GM18507 (cell line): ENCODE measurements at regions not wholly inside any gene's neighbourhood (a gene's known extent, or its start where the extent isn't known, plus 50 kb on each side); places are given as distances from the start of the nearest gene placed in this dataset.

Experiments used
- DNase-seq: peaks from one replicate; pipeline ENCODE4 v3.0.0; 2011; ENCODE audit warnings: low read depth; ENCODE audit not compliant: insufficient read length; ENCODE audit errors: extremely low spot score
- FAIRE-seq: peaks from 2 replicates; lab custom pipeline; 2011; peaks lifted over from hg19 to GRCh38; lab: Jason Lieb, UNC

DNA sequence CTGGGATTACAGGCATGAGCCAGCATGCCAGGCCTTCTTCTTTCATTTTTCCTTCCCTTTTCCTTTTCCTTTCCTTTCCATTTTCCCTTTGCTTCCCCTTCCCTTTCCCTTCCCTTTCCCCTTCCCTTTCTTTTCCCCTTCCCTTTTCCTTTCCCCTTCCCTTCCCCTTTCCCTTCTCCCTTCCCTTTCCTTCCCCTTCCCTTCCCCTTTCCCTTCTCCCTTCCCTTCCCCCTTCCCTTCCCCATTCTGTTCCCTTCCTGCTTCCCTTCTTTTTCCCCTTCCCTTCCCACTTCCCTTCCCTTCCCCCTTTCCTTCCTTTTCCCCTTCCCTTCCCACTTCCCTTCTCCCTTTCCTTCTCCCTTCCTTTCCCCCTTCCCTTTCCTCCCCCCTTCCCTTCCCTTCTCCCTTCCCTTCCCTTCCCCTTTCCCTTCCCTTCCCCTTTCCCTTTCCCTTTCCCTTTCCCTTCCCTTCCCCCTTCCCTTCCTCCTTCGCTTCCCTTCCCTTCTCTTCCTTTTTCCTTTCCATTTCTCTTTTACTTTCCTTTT is 712.2 kb upstream of the POM121L12 start:
- FAIRE-seq (no peak), DNase-seq (no peak)

DNA sequence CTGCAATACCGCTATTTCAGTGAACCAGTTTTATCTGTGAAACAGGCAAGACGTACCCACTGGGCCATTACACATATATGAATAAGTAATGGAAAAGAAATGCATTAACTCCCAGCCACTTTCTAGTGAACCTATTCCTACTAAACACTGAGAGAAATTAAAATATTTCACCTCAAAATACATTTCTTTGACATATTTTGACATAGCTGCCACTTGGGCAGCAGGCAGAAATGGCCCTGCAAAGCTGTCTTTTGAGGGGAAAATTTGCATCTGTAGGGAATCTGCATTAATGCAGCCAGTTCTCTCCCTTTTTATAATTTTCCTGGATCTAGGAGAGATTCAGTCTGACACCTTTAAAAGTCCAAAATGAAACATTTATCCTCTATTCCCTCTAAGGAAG is 714.8 kb upstream of the POM121L12 start:
- DNase-seq (no peak), FAIRE-seq (no peak)

DNA sequence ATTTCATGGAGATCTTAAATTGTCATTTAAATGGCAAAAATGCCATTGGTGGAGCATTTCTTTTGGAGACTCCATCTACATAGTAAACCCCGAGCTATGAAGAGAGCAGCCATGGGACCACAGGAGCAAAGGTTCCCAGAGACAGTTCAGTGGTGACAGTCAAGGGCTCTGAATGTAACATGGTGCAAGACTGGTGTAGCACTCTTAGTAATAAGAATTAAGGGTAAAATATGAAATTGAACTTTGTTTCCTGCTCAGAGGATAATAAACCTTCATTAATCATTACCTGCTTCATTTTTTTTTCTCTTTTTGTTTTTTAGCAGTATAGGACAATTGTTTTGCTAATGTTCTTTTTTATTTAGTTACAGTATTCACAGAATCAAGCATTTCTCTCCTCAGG is 717.5 kb upstream of the POM121L12 start:
- FAIRE-seq, result no peak
- no peak for DNase-seq

DNA sequence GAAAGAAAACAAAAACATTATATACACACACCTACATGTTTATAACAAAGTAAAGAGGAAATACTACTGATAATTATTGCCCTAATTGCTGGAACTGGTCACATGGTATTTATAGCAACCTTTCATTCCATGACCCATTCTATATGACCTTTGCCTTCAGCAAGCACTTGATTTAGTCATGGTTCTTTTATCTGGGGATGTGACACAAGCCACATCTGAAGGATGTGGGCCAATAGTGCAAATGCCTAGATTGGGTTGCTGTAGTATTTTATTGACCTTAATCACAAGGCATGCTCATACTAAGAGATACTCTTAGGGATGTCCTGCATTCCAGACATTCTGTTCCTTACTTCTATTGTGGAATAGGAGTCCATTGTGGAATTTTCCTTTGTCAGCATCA is 723.5 kb upstream of the POM121L12 start:
- DNase-seq (no peak), FAIRE-seq (no peak)

- FAIRE-seq (no peak), DNase-seq (no peak)
Observed at GRCh38 chr7:52309631-52310030, 725.8 kb upstream of the POM121L12 start.

- FAIRE-seq (no peak), DNase-seq (no peak)
Observed at GRCh38 chr7:52302765-52303520, 732.5 kb upstream of the POM121L12 start.

GRCh38 chr7:52297128-52297527 is 738.3 kb upstream of the POM121L12 start:
- no peak for DNase-seq
- FAIRE-seq, result no peak

DNA sequence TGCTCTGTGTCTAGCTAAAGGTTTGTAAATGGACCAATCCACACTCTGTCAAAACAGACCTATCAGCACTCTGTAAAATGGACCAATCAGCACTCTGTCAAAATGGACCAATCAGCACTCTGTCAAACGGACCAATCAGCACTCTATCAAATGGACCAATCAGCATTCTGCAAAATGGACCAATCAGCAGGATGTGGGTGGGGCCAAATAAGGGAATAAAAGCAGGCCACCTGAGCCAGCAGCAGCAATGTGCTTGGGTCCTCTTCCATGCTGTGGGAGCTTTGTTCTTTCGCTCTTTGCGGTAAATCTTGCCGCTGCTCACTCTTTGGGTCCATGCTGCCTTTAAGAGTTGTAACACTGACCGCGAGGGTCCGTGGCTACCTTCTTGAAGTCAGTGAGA is 740.5 kb upstream of the POM121L12 start:
- FAIRE-seq, result no peak
- no peak for DNase-seq

DNA sequence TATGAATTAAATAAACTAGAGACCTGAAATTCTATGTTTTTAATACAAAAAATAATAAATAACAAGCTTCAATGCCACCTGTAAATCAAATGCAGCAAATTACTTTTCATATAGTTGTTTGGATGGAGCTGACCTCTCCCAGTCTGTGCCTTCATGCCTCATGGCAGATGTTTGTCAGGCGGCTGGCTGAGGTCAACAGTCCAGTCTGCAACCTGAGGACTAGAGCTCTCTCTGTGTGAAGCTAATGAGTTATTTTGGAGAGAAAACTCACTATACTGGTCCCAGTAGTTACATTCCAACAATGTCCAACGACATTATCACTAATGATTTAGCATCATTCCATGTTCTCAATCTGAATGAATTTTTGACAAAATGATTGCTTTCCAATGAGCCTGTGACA is 746.2 kb upstream of the POM121L12 start:
- DNase-seq (no peak), FAIRE-seq (no peak)

DNA sequence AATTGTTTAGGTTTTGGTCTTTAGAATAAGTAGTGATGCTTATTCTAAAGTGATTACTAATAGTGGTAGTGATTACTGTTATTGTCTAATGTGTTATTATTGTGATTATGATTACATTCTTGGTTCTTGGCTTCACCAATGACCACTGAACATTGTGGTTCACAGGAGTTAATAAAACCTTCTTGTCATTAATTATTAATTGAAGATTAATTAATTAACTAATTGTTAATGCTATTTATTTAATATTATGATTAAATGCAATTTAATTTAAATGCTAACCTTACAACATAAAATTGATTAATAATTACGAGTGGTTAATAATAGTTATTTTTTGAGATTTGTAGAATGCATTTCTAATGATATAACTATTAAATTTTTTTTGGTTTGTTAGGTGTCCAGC is 747.7 kb upstream of the POM121L12 start:
- FAIRE-seq (no peak), DNase-seq (no peak)

DNA sequence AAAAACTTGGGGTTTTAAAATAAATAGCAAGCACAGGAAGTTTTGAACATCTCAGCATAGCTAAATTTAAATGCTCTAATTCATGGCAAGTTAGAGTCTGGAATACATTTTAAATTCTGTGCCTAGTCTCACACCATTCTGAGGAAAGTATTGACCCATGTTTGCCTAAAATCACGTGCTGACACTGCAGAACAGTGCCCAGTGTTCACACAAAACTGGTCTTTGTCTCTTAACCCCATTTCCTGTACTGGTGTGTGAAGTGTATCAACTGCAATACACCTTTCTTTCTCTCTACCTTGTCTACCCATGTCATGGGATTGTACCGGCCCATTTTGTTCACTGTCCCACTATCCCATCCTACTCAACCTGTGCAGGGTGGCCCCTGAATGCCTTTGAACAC is 749.7 kb upstream of the POM121L12 start:
- FAIRE-seq, result no peak

GRCh38 chr7:52283335-52283734 is 752.1 kb upstream of the POM121L12 start:
- DNase-seq, result no peak
- FAIRE-seq, result no peak

More for the DNA sequence above, 749.7 kb upstream of the POM121L12 start:
- DNase-seq, result no peak

- FAIRE-seq (no peak), DNase-seq (no peak)
Observed at GRCh38 chr7:52273685-52274610, 761.5 kb upstream of the POM121L12 start.

- FAIRE-seq, result no peak
Observed at GRCh38 chr7:52271703-52272102, 763.7 kb upstream of the POM121L12 start.

DNA sequence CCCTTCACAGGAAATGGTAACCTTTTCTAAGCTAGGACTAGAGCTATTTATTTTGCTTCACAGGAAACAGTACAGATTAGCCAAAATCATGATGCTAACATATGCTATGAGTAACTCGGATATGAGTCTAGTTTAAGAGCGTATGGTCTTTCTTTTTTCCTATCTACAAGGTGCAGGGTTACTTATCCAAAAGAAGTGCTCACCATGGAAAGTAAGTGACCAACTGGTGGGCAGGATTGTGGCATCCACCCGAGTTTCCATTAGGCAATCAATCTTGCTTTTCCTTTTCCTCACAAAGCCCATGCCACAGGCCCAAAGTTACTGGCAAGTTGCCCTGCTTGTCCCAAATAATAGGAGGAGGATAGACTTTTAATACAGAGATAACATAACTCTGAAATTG is 765.1 kb upstream of the POM121L12 start:
- DNase-seq, result no peak

More at GRCh38 chr7:52271703-52272102, 763.7 kb upstream of the POM121L12 start:
- no peak for DNase-seq

DNA sequence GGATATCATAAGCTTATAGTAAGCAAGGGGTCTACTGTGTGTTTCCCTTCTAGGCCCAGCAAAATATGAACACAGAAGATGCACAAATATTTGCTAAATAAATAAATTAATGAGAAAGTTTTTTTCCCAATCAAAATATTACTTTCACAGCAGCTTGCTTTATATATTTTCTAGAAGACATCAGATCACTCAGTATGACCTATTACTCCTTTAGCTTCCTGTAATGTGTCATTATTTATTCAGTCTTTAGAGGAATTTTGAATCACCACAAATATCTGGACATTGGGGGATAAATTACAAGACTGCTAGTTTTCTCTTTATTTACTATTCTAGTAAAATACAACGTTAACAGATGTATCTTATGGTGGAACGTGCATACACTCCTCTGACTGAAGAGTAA is 765.8 kb upstream of the POM121L12 start:
- DNase-seq, result no peak
- no peak for FAIRE-seq

More for the DNA sequence above, 765.1 kb upstream of the POM121L12 start:
- FAIRE-seq, result no peak

GRCh38 chr7:52261057-52261456 is 774.4 kb upstream of the POM121L12 start:
- no peak for DNase-seq
- no peak for FAIRE-seq

DNA sequence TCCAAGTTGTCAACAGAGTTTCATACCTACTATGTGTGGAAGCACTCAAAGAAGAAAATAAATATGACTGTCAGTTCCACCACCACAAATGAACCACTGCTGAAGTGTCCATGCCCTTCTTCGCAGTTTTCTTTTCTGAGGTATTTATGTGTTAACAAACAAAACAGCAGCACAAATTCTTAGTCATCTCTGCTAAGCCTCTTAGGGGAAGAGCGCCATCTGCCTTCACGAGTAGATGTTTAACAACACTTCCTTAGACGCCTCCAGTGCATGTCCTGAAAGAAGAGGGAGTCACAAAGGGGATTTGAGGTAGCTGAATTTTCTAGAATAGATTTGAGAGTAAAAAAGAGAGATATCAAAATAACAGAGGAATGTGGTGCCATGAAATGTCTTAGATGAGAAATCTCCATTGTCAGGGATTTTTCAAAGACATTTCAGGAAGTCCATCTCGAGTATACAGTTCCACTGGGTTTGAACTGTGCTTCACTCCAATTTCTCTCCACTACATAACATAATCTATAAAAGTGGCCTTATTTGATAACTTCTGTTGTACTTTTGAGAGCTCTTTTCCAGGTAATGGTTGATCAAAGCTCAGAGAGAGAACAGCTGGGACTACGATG is 775.3 kb upstream of the POM121L12 start:
- no peak for FAIRE-seq
- no peak for DNase-seq

DNA sequence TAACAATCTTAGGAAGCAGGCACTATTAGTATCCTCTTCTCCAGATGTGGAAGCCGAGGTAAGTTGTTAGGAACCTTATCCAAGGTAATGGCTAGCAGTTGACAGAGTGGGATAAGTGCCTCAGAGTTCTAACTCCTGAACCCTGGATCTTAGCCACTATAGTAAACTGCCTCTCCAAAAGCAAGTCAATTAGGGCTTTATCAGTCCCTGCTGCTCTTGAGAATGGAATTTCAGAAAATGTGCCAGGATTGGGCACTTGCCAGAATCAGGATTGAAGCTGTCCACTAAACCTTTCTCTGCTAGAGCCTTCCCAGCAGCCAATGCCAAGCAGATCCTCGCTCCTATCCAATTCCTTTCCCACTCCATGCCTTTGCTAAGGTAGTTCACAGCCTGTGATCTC is 777.5 kb upstream of the POM121L12 start:
- no peak for DNase-seq
- no peak for FAIRE-seq

DNA sequence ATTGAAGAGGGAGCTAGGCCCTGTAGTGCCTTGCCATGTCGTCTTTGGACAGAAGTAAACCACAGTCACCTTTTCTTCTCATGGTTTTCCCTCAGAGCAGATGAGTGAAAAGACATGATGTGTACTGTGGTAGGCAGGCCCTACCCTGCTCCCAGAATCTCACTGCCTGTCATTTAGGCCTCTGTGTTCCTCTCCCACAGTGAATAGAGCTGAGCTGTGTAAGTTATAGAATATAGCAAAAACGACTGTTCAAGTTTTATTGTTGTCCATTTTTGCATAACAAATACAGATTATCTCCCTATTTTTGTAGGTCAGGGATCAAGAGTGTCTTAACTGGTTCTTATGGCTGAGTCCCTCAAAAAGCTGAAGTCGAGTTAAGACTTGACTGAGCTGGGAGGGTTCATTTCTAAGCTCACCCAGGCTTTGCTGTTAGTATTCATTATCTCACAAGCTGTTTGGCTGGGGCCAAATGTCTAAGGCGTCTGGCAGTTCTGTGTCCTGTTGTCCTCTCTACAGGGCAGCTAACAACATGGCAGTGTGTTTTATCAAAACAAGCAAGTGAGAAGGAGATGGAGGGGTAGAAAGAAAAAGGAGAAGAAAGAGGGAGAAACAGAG is 780.9 kb upstream of the POM121L12 start:
- DNase-seq (no peak), FAIRE-seq (no peak)
